Sigmoid colon (tissue), 6 donors: ENCODE measurements at regions not wholly inside any gene's neighbourhood (a gene's known extent, or its start where the extent isn't known, plus 50 kb on each side); places are given as distances from the start of the nearest gene placed in this dataset.
"Not testable (repeated sequence)": the region's sequence is repeated elsewhere in the genome, so short reads cannot be mapped to it uniquely, and the experiment has no call there.

Source experiments
- DNase-seq: peaks from one replicate; pipeline ENCODE4 v3.0.0-alpha.2; 2019
- H3K27ac ChIP-seq, 4 donors: fragments of 200-600 bp; sonication (generic); one replicate each; pipeline ENCODE4 v1.5.1; 2016 to 2019; ENCODE audit warnings: mild to moderate bottlenecking in 1 of 4
- H3K27me3 ChIP-seq, 3 donors: fragments of 200-600 bp; sonication (generic); one replicate each; pipeline ENCODE4 v1.5.1; 2019; ENCODE audit warnings: mild to moderate bottlenecking in 1 of 3
- H3K36me3 ChIP-seq, 4 donors: fragments of 200-600 bp; sonication (generic); one replicate each; pipeline ENCODE4 v1.5.1; 2016 to 2019
- H3K4me1 ChIP-seq, 4 donors: fragments of 200-600 bp; sonication (generic); one replicate each; pipeline ENCODE4 v1.5.1; 2017 to 2019
- H3K4me3 ChIP-seq, 4 donors: fragments of 200-600 bp; sonication (generic); one replicate each; pipeline ENCODE4 v1.5.1; 2017 to 2019; ENCODE audit warnings: mild to moderate bottlenecking in 2 of 4, moderate library complexity in 1 of 4
- H3K9me3 ChIP-seq, 4 donors: fragments of 200-600 bp in 3 of 4; sonication (generic) in 3 of 4; one replicate each; pipeline versions ENCODE4 v1.5.1 to v1.6.1; 2013 to 2019
- CTCF ChIP-seq, 4 experiments: fragments of 450-650 bp in 3 of 4; fragments of 200-600 bp in 1 of 4; IDR thresholded peaks; one replicate each; pipeline ENCODE4 v1.5.1; 2016 to 2019; ENCODE audit warnings: antibody characterized with exemption in 4 of 4, mild to moderate bottlenecking in 3 of 4, moderate library complexity in 2 of 4
- EP300 ChIP-seq, 4 donors: sonication (generic); formaldehyde crosslinking; IDR thresholded peaks; one replicate each; pipeline ENCODE4 v1.6.1; 2017; ENCODE audit warnings: antibody characterized with exemption in 4 of 4
- POLR2A ChIP-seq, 2 donors: fragments of 450-650 bp; IDR thresholded peaks; one replicate each; pipeline ENCODE4 v1.6.1; 2016; ENCODE audit warnings: antibody characterized with exemption in 2 of 2, mild to moderate bottlenecking in 2 of 2, moderate library complexity in 2 of 2
- POLR2AphosphoS5 ChIP-seq, 4 donors: sonication (generic); formaldehyde crosslinking; IDR thresholded peaks; one replicate each; pipeline ENCODE4 v1.6.1; 2017; ENCODE audit warnings: antibody characterized with exemption in 4 of 4
- WGBS, 2 donors: extraction: QIAGEN DNeasy Blood & Tissue Kit; methylation state at CpG; one replicate each; pipeline ENCODE4 v1.1.7; 2013; 5-methylcytosine and 5-hydroxymethylcytosine counted together
- intact Hi-C: fragments of 100-400 bp; cut with DNase I; formaldehyde crosslinking; loops from one replicate; pipeline ENCODE4 v1.15.1; 2023
- donor health status: healthy with polysubstance abuse.
- donor health status: healthy.

DNA sequence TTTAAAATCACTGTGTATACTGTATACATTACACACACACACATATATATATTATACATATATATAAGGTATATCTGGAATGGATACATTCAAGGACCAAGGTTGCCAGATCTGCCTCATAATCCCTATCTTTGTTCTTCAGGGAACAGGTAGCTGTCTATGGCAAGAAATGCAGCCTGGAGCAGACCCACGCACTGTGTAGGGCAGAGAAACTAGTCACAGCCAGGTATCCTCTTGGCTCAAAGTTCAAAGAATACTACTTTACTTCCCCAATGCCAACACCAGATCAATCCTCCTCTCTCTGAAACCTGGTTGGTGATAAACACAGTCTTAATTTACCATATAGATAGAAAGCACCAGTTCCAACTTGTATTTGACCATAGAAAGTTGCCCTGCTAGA, 313.6 kb downstream of the PRELID2 start:
- Histone ChIP-seq H3K4me3 (no peak overlapping the region), H3K36me3 (no peaks in the 10 kb centered on the region), H3K9me3 (peaks cover 0 to 3% (median under 1%) of the 10 kb centered on the region in 4 donors), H3K27me3 (no peaks in the 10 kb centered on the region), H3K4me1 (no peaks in the 10 kb centered on the region), H3K27ac (no peak overlapping the region)
- no peak for DNase-seq
- 67 to 86% methylated on average over 1 of the region's 1 CpG for WGBS, 2 donors
- TF ChIP-seq CTCF (IDR thresholded peaks at IDR 0.05) = no peak
- intact Hi-C loops = no loop called here

DNA sequence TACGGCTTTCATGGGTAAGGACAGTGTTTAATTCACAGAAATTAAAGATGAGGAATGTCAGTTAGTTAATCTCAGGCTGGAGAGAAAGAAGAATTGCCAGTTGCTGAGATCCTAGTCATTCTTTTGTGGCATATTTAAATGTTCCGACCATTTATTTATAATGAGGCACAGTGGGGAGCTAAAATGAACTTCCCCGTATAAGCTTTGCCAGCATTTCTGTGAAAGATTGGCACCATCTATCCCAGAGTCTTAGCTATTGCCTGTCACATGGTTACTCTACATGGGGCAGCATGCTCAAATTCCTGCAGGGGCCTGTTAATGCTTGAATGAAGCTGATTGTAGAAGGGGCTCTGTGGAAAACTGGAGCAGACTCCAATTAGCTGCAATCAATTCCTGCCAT, 314.1 kb downstream of the PRELID2 start:
- Histone ChIP-seq H3K4me1 (no peaks in the 10 kb centered on the region), H3K27me3 (no peaks in the 10 kb centered on the region), H3K27ac (no peak overlapping the region), H3K9me3 (peaks cover 0 to 3% (median under 1%) of the 10 kb centered on the region in 4 donors), H3K36me3 (no peaks in the 10 kb centered on the region), H3K4me3 (no peak overlapping the region)
- WGBS, 2 donors = 64 to 86% methylated on average over 3 of the region's 3 CpGs
- intact Hi-C loops = no loop called here
- TF ChIP-seq CTCF (IDR thresholded peaks at IDR 0.05) (no peak), EP300 (IDR thresholded peaks at IDR 0.05) (no peak), POLR2AphosphoS5 (IDR thresholded peaks at IDR 0.05) (no peak), POLR2A (IDR thresholded peaks at IDR 0.05) (no peak)
- DNase-seq = no peak

- TF ChIP-seq POLR2AphosphoS5 (IDR thresholded peaks at IDR 0.05) = no peak
- no peak for TF ChIP-seq EP300 (IDR thresholded peaks at IDR 0.05)
- no peak for TF ChIP-seq CTCF (IDR thresholded peaks at IDR 0.05)
- TF ChIP-seq POLR2A (IDR thresholded peaks at IDR 0.05) = no peak
- Histone ChIP-seq H3K27me3 (no peaks in the 10 kb centered on the region), H3K9me3 (peaks cover 0 to 3% (median under 1%) of the 10 kb centered on the region in 4 donors), H3K27ac (no peak overlapping the region), H3K36me3 (no peaks in the 10 kb centered on the region), H3K4me3 (no peak overlapping the region), H3K4me1 (no peaks in the 10 kb centered on the region)
- 89 to 92% methylated on average over 4 of the region's 4 CpGs for WGBS, 2 donors
- no peak for DNase-seq
- intact Hi-C loops = no loop called here
Observed at GRCh38 chr5:145520335-145520734, 314.8 kb downstream of the PRELID2 start.

GRCh38 chr5:145517588-145517987, 317.6 kb downstream of the PRELID2 start:
- H3K9me3 ChIP-seq, H3K36me3 ChIP-seq, H3K4me1 ChIP-seq, H3K4me3 ChIP-seq, H3K27me3 ChIP-seq, DNase-seq, intact Hi-C loops, H3K27ac ChIP-seq: not testable (repeated sequence)

GRCh38 chr5:145511351-145511750, 323.8 kb downstream of the PRELID2 start:
- H3K4me1 ChIP-seq = peaks cover 0 to 22% (median 0%) of the 10 kb centered on the region in 4 donors
- no peak for DNase-seq
- no peaks in the 10 kb centered on the region for H3K36me3 ChIP-seq
- no peaks in the 10 kb centered on the region for H3K27me3 ChIP-seq
- no peak overlapping the region for H3K27ac ChIP-seq
- TF ChIP-seq EP300 (IDR thresholded peaks at IDR 0.05) (no peak), CTCF (IDR thresholded peaks at IDR 0.05) (no peak), POLR2AphosphoS5 (IDR thresholded peaks at IDR 0.05) (no peak), POLR2A (IDR thresholded peaks at IDR 0.05) (no peak)
- H3K4me3 ChIP-seq = no peak overlapping the region
- H3K9me3 ChIP-seq = no peaks in the 10 kb centered on the region
- WGBS, 2 donors = 89 to 95% methylated on average over 3 of the region's 3 CpGs
- intact Hi-C loops = no loop called here
